ENCODE measurements at regions not wholly inside any gene's neighbourhood (a gene's known extent, or its start where the extent isn't known, plus 50 kb on each side); places are given as distances from the start of the nearest gene placed in this dataset.

DNA sequence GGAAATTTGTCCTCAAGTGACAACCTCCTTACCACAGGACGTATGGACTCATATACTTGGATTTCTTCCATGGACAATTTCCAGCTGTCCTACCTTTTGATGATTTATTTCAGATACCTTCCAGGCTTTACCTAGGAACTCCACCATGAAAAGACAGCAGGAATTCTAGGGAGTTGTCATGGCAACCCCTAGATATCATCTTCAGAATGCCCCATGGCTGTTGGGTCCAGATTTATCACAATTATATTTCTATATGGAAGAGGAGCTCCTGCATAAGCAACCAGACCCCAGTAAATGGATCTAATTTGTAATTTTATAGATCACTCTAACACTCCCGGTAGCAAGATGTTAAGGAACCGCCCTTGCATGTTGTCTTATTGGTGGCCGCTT, 102.3 kb upstream of the ZNF521 start:
- no peak overlapping the region for H3K27ac ChIP-seq
- H3K36me3 ChIP-seq = no peaks in the 10 kb centered on the region
- H3K4me3 ChIP-seq = no peak overlapping the region
- no peak for TF ChIP-seq CTCF (IDR thresholded peaks at IDR 0.05)
- H3K9ac ChIP-seq (ENCODE audit: low read depth in 2 of 2, low read length in 2 of 2) = no peak overlapping the region
- no peaks in the 10 kb centered on the region for H3K27me3 ChIP-seq
- H3K4me1 ChIP-seq = no peaks in the 10 kb centered on the region
- H3K9me3 ChIP-seq = no peaks in the 10 kb centered on the region
- intact Hi-C loops (cut with DNase I) = no loop called here
- DNase-seq = no peak

GRCh38 chr18:25453556-25454269, 101.7 kb upstream of the ZNF521 start:
- Histone ChIP-seq H3K27ac (no peak overlapping the region), H3K9ac (ENCODE audit: low read depth in 2 of 2, low read length in 2 of 2) (no peak overlapping the region), H3K4me3 (no peak overlapping the region), H3K9me3 (no peaks in the 10 kb centered on the region), H3K27me3 (no peaks in the 10 kb centered on the region), H3K36me3 (no peaks in the 10 kb centered on the region), H3K4me1 (no peaks in the 10 kb centered on the region)
- no peak for TF ChIP-seq CTCF (IDR thresholded peaks at IDR 0.05)
- no peak for DNase-seq
- intact Hi-C loops (cut with DNase I) = no loop called here

DNA sequence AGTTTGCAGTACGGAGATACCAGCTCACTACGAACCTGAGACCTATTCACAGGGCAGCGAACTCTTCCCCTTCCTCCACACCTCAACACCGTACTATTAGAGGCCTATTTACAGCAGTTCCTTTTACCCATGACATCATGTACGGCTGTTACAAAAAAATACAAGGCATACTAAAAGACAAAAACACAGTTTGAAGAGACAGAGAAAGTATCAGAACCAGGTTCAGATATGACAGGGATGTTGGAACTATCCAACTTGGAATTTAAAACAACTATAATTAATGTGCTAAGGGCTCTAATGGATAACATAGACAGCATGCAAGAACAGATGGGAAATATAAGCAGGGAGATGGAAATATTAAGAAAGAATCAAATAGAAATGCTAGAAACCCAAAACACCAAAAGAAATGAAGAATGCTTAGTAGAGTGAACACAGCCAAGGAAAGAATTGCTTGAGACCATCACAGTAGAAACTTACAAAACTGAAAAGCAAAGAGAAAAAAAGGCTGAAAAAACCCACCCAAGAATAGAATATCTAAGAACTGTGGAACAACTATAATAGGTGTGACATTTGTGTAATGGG, 99.2 kb upstream of the ZNF521 start:
- no peak overlapping the region for H3K4me3 ChIP-seq
- no peak for DNase-seq
- H3K9me3 ChIP-seq = no peaks in the 10 kb centered on the region
- TF ChIP-seq CTCF (IDR thresholded peaks at IDR 0.05) = no peak
- H3K36me3 ChIP-seq = no peaks in the 10 kb centered on the region
- H3K27me3 ChIP-seq = no peaks in the 10 kb centered on the region
- intact Hi-C loops (cut with DNase I) = no loop called here
- H3K4me1 ChIP-seq = no peaks in the 10 kb centered on the region
- no peak overlapping the region for H3K27ac ChIP-seq
- no peak overlapping the region for H3K9ac ChIP-seq (ENCODE audit: low read depth in 2 of 2, low read length in 2 of 2)

DNA sequence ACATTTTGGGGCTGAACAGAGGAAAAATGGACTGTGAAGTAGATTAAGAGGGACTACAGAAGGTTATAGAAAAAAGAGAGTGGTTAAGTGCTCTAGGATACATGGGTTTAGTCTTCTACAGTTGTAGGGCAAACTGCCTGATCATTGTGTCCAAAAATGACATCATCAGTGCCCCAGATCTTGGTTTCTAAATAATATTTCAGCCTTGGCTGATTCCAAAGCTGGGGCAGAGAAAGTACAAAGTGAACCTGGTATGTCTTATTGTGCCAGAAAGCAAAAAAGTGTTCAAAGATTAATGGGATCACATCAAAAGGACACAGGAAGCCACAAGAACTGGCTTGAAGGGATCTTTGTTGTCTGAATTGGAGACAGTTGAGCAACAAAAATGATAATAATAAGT, 97.1 kb upstream of the ZNF521 start:
- no peaks in the 10 kb centered on the region for H3K36me3 ChIP-seq
- H3K27me3 ChIP-seq = no peaks in the 10 kb centered on the region
- H3K4me1 ChIP-seq = no peaks in the 10 kb centered on the region
- no peaks in the 10 kb centered on the region for H3K9me3 ChIP-seq
- intact Hi-C loops (cut with DNase I) = no loop called here
- TF ChIP-seq CTCF (IDR thresholded peaks at IDR 0.05) = no peak
- DNase-seq = no peak
- H3K27ac ChIP-seq = no peak overlapping the region
- H3K9ac ChIP-seq (ENCODE audit: low read depth in 2 of 2, low read length in 2 of 2) = no peak overlapping the region
- H3K4me3 ChIP-seq = no peak overlapping the region

- no peak for TF ChIP-seq CTCF (IDR thresholded peaks at IDR 0.05)
- Histone ChIP-seq H3K36me3 (no peaks in the 10 kb centered on the region), H3K4me3 (no peak overlapping the region), H3K4me1 (no peaks in the 10 kb centered on the region), H3K9me3 (no peaks in the 10 kb centered on the region), H3K9ac (ENCODE audit: low read depth in 2 of 2, low read length in 2 of 2) (no peak overlapping the region), H3K27ac (no peak overlapping the region), H3K27me3 (no peaks in the 10 kb centered on the region)
- intact Hi-C loops (cut with DNase I) = no loop called here
- no peak for DNase-seq
Observed at GRCh38 chr18:25446972-25447371, 95.0 kb upstream of the ZNF521 start.

Data from colonic mucosa (tissue), 4 donors.